Mesodermal cell (in vitro differentiated cells): ENCODE measurements at regions not wholly inside any gene's neighbourhood (a gene's known extent, or its start where the extent isn't known, plus 50 kb on each side); places are given as distances from the start of the nearest gene placed in this dataset.

Experiments used
- H3K27ac ChIP-seq: 2 replicates; pipeline ENCODE4 v1.7.0; 2013; ENCODE audit warnings: mild to moderate bottlenecking, low read depth, low read length, moderate library complexity; ENCODE audit not compliant: severe bottlenecking
- H3K36me3 ChIP-seq: 2 replicates; pipeline ENCODE4 v1.7.1; 2013; ENCODE audit warnings: mild to moderate bottlenecking, low read length, moderate library complexity; ENCODE audit not compliant: control insufficient read depth, insufficient read depth
- H3K4me1 ChIP-seq: one replicate; pipeline ENCODE4 v1.7.1; 2013; ENCODE audit warnings: mild to moderate bottlenecking, low read length; ENCODE audit not compliant: insufficient read depth, control insufficient read depth, poor library complexity, severe bottlenecking
- H3K4me3 ChIP-seq: 2 replicates; pipeline ENCODE4 v1.7.0; 2013; ENCODE audit warnings: low read length, control low read depth, mild to moderate bottlenecking; ENCODE audit not compliant: insufficient read depth, poor library complexity, severe bottlenecking; ENCODE audit errors: extremely low read depth
- H3K9me3 ChIP-seq: 2 replicates; pipeline ENCODE4 v1.7.1; 2013; ENCODE audit warnings: mild to moderate bottlenecking, low read length, moderate library complexity; ENCODE audit not compliant: control insufficient read depth
- WGBS, 2 experiments: methylation state at CpG; one replicate each; pipeline ENCODE4 v1.1.5; 2013; ENCODE audit warnings: missing lambda C conversion rate in 2 of 2; ENCODE audit not compliant: insufficient coverage in 2 of 2; 5-methylcytosine and 5-hydroxymethylcytosine counted together

GRCh38 chr3:30140356-30141075 is 465.9 kb upstream of the TGFBR2 start:
- Histone ChIP-seq H3K9me3 (no peaks in the 10 kb centered on the region), H3K36me3 (no peaks in the 10 kb centered on the region), H3K4me1 (no peaks in the 10 kb centered on the region), H3K27ac (no peak overlapping the region), H3K4me3 (no peak overlapping the region)
- 100% methylated on average over 1 of the region's 3 CpGs; no CpG with 5 or more reads in 1 of the 2 experiments for WGBS, 2 experiments

DNA sequence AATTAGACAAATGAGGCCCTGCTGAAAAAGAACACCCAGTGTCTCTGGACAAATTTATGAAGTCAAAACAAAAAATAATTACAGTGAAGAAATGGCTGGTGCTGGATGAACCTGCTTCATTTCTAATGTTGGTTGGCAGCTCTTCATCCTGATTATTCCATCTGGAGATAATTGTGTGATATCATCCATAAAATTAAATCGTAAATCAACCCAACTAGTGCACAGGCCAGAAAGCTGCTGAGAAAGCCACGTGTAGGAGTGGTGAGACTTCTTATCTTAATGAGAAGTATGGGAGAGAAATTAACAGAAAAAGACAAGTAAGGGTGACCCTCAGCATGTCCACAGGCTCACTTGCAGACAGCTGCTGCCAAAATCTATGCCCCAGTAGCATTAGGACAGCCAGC is 465.2 kb upstream of the TGFBR2 start:
- Histone ChIP-seq H3K9me3 (no peaks in the 10 kb centered on the region), H3K4me1 (no peaks in the 10 kb centered on the region), H3K4me3 (no peak overlapping the region), H3K36me3 (no peaks in the 10 kb centered on the region), H3K27ac (no peak overlapping the region)
- no CpG with 5 or more reads among the region's 2 CpGs for WGBS, 2 experiments

DNA sequence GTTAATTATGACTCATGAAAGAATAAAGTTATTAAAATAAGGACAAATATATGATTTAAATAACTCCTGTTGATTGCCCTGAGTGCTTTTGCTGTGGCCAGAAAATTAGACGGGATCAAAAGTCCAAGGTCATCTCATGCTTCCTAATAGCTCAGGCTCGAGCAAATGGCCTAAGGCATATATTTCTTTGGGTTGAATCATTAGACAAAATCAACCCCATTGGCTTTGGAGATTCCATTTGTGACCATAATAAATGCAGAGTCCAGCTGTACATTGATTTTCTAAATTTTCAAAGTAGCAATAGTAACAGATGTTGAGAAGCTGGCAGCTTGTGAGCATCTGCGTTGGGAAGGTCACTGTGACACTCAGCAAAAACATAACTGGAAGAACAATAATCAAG is 464.5 kb upstream of the TGFBR2 start:
- Histone ChIP-seq H3K36me3 (no peaks in the 10 kb centered on the region), H3K4me3 (no peak overlapping the region), H3K9me3 (no peaks in the 10 kb centered on the region), H3K27ac (no peak overlapping the region), H3K4me1 (no peaks in the 10 kb centered on the region)
- WGBS, 2 experiments, result 80 to 100% methylated on average over 1 of the region's 3 CpGs

DNA sequence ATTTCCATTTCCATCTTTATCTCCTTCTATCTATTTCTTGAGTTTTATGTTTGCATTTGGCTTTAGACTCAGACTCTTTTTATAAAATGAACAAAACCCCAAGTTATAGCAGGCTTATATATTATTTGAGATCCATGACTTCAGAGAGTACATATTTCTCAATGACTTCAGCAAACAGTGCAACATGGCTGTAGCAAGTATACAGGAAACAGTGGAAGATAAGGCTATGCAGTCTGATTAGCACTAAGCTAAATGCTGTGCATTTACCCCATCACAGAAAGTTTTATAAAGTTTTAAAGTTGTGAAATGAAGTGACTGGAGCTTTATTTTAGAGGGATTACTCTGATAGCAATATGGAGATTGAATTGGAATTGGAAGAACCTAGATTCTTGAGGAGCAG is 463.5 kb upstream of the TGFBR2 start:
- Histone ChIP-seq H3K4me1 (no peaks in the 10 kb centered on the region), H3K9me3 (no peaks in the 10 kb centered on the region), H3K27ac (no peak overlapping the region), H3K4me3 (no peak overlapping the region), H3K36me3 (no peaks in the 10 kb centered on the region)

DNA sequence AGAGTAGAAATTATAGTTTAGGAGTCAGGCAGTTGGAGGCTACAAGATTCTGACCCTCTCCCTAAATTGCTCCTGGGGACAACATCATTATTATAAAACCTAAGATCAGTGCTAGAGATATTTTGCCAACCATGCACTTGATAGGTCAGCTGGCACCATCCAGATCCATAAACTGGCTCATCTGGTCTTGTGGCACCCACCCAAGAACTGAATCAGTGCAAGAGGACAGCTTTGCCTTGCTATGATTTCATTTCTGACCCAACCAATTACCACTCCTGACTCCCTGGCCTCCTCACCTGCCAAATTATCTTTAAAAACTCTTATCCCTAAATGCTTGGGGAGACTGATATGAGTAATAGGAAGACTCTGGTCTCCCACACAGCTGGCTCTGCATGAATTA is 461.1 kb upstream of the TGFBR2 start:
- Histone ChIP-seq H3K9me3 (no peaks in the 10 kb centered on the region), H3K4me3 (no peak overlapping the region), H3K4me1 (no peaks in the 10 kb centered on the region), H3K27ac (no peak overlapping the region), H3K36me3 (no peaks in the 10 kb centered on the region)

- Histone ChIP-seq H3K36me3 (no peaks in the 10 kb centered on the region), H3K9me3 (no peaks in the 10 kb centered on the region)
Measured at GRCh38 chr3:30146978-30147377, 459.4 kb upstream of the TGFBR2 start.

DNA sequence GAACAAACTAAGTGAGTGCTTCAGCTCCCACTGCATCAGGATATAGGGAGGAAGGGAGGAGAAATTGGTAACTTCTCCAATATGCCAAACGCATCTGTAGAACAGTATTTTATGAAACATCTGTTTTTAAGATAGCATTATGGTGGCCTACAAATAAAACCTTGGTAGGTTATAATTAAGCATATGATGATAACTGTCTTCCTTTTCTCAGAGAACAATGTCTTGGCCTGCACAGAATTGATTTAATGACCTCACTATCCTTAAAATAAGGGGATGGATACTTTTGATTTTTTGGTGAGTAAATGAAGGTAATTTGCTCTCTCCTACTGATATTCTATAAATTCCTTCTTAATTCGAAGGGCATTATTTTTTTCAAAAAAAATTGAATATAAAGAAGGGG is 451.5 kb upstream of the TGFBR2 start:
- H3K4me3 ChIP-seq, result no peak overlapping the region
- no peaks in the 10 kb centered on the region for H3K4me1 ChIP-seq
- no peaks in the 10 kb centered on the region for H3K36me3 ChIP-seq
- no peak overlapping the region for H3K27ac ChIP-seq
- no CpG with 5 or more reads among the region's 2 CpGs for WGBS, 2 experiments
- no peaks in the 10 kb centered on the region for H3K9me3 ChIP-seq

More at GRCh38 chr3:30146978-30147377, 459.4 kb upstream of the TGFBR2 start:
- H3K4me1 ChIP-seq, result no peaks in the 10 kb centered on the region
- no peak overlapping the region for H3K27ac ChIP-seq
- no peak overlapping the region for H3K4me3 ChIP-seq

DNA sequence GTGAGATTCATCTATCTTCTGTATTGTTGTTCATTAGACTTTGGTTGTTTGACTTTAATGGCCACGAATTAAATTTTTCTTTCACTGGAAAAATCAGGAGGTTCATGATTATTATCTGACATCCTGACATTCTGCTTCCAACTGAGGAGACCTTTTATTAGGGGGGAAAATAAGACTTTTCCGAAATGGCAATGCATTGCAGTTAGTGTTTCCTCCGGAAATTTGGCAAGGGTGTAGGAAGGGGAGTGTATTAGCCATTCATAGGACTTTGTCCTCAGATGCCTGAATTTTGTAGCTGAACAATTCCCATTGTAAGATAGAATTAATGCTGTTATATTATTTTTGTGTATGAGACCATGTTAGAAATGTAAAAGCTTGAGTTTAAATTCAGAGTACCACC is 450.6 kb upstream of the TGFBR2 start:
- WGBS, 2 experiments, result 56 to 67% methylated on average over 2 to 3 of the region's 3 CpGs
- H3K4me3 ChIP-seq, result no peak overlapping the region
- no peaks in the 10 kb centered on the region for H3K36me3 ChIP-seq
- no peak overlapping the region for H3K27ac ChIP-seq
- no peaks in the 10 kb centered on the region for H3K9me3 ChIP-seq
- no peaks in the 10 kb centered on the region for H3K4me1 ChIP-seq

- H3K4me3 ChIP-seq, result no peak overlapping the region
- no peaks in the 10 kb centered on the region for H3K4me1 ChIP-seq
- H3K9me3 ChIP-seq, result no peaks in the 10 kb centered on the region
- 83 to 95% methylated on average over 1 to 3 of the region's 4 CpGs for WGBS, 2 experiments
- no peak overlapping the region for H3K27ac ChIP-seq
- H3K36me3 ChIP-seq, result no peaks in the 10 kb centered on the region
Measured at GRCh38 chr3:30156586-30157498, 449.6 kb upstream of the TGFBR2 start.

DNA sequence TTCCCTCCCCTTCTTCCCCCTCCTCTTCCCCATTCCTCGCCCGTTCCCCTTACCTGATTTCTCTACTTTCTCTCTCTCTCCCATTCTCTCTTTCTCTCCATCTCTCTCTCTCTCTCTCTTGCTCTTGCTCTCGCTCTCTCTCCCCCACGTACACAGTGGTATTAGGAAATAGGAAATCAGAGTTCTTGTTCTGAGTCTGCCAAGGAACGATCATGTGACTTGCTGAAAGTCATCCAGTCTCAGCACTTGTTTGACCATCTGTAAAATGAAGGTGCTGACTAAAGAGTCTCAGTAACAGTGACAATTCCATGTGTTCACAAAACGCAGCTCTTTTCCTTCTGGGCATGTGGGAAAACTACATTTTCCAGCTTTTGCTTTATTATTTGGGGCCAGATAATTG is 445.0 kb upstream of the TGFBR2 start:
- H3K27ac ChIP-seq, result no peak overlapping the region
- H3K4me1 ChIP-seq, result no peaks in the 10 kb centered on the region
- 78 to 95% methylated on average over 3 to 4 of the region's 6 CpGs for WGBS, 2 experiments
- H3K4me3 ChIP-seq, result no peak overlapping the region
- H3K9me3 ChIP-seq, result no peaks in the 10 kb centered on the region
- H3K36me3 ChIP-seq, result no peaks in the 10 kb centered on the region

DNA sequence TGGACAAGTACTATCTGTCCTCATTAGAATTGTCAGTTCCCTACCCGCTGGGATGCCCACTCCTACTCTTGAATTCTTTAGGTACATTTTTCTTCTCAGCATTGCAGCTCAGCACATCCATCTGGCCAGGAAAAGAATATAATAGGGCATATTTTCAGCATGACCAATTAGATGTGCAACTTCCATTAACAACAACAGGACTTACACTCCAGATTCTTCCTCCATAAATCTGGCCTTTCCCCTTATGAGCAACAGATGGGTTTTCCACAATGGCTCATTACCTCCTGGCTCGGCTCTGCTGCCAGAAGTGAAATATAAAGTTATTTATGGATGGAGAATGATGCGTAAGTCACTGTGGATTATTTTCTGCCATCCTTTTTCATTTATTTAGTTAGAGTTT is 443.8 kb upstream of the TGFBR2 start:
- H3K4me3 ChIP-seq, result no peak overlapping the region
- WGBS, 2 experiments, result 100% methylated on average over 1 of the region's 3 CpGs; no CpG with 5 or more reads in 1 of the 2 experiments
- H3K4me1 ChIP-seq, result no peaks in the 10 kb centered on the region
- no peak overlapping the region for H3K27ac ChIP-seq
- H3K9me3 ChIP-seq, result no peaks in the 10 kb centered on the region
- no peaks in the 10 kb centered on the region for H3K36me3 ChIP-seq
